ENCODE measurements at regions not wholly inside any gene's neighbourhood (a gene's known extent, or its start where the extent isn't known, plus 50 kb on each side); places are given as distances from the start of the nearest gene placed in this dataset.

- intact Hi-C loops (cut with DNase I), result no loop called here
- TF ChIP-seq CTCF (IDR thresholded peaks at IDR 0.05), result no peak
- no peak overlapping the region for H3K4me3 ChIP-seq
- no peak overlapping the region for H3K9ac ChIP-seq (ENCODE audit: low read depth in 2 of 2, low read length in 2 of 2)
- DNase-seq, result no peak
- H3K36me3 ChIP-seq, result no peaks in the 10 kb centered on the region
- H3K9me3 ChIP-seq, result no peaks in the 10 kb centered on the region
- no peaks in the 10 kb centered on the region for H3K4me1 ChIP-seq
- H3K27me3 ChIP-seq, result no peaks in the 10 kb centered on the region
- H3K27ac ChIP-seq, result no peak overlapping the region
Measured at GRCh38 chr21:43274022-43274945, 105.5 kb downstream of the CRYAA start.

GRCh38 chr21:43273708-43274021, 104.9 kb downstream of the CRYAA start:
- DNase-seq, result no peak
- Histone ChIP-seq H3K36me3 (no peaks in the 10 kb centered on the region), H3K27ac (no peak overlapping the region), H3K9ac (ENCODE audit: low read depth in 2 of 2, low read length in 2 of 2) (no peak overlapping the region), H3K4me3 (no peak overlapping the region), H3K4me1 (no peaks in the 10 kb centered on the region), H3K9me3 (no peaks in the 10 kb centered on the region), H3K27me3 (no peaks in the 10 kb centered on the region)
- TF ChIP-seq CTCF (IDR thresholded peaks at IDR 0.05), result no peak
- intact Hi-C loops (cut with DNase I), result no loop called here

- Histone ChIP-seq H3K9ac (ENCODE audit: low read depth in 2 of 2, low read length in 2 of 2) (no peak overlapping the region), H3K4me1 (no peaks in the 10 kb centered on the region), H3K36me3 (no peaks in the 10 kb centered on the region), H3K9me3 (no peaks in the 10 kb centered on the region), H3K27me3 (no peaks in the 10 kb centered on the region), H3K27ac (no peak overlapping the region), H3K4me3 (no peak overlapping the region)
- TF ChIP-seq CTCF (IDR thresholded peaks at IDR 0.05), result no peak
- intact Hi-C loops (cut with DNase I), result no loop called here
- no peak for DNase-seq
Measured at GRCh38 chr21:43273016-43273707, 104.4 kb downstream of the CRYAA start.

GRCh38 chr21:43272591-43272990, 103.8 kb downstream of the CRYAA start:
- Histone ChIP-seq H3K36me3 (no peaks in the 10 kb centered on the region), H3K27me3 (no peaks in the 10 kb centered on the region), H3K4me3 (no peak overlapping the region), H3K9ac (ENCODE audit: low read depth in 2 of 2, low read length in 2 of 2) (no peak overlapping the region), H3K4me1 (no peaks in the 10 kb centered on the region), H3K27ac (no peak overlapping the region), H3K9me3 (no peaks in the 10 kb centered on the region)
- no peak for DNase-seq
- intact Hi-C loops (cut with DNase I), result no loop called here
- no peak for TF ChIP-seq CTCF (IDR thresholded peaks at IDR 0.05)

- no peak for DNase-seq
- no peaks in the 10 kb centered on the region for H3K4me1 ChIP-seq
- no peak for TF ChIP-seq CTCF (IDR thresholded peaks at IDR 0.05)
- no peaks in the 10 kb centered on the region for H3K27me3 ChIP-seq
- no peak overlapping the region for H3K4me3 ChIP-seq
- H3K27ac ChIP-seq, result no peak overlapping the region
- H3K36me3 ChIP-seq, result no peaks in the 10 kb centered on the region
- no peaks in the 10 kb centered on the region for H3K9me3 ChIP-seq
- intact Hi-C loops (cut with DNase I), result no loop called here
- no peak overlapping the region for H3K9ac ChIP-seq (ENCODE audit: low read depth in 2 of 2, low read length in 2 of 2)
Measured at GRCh38 chr21:43271452-43272020, 102.7 kb downstream of the CRYAA start.
